HG03175 (cell line): ENCODE measurements at regions not wholly inside any gene's neighbourhood (a gene's known extent, or its start where the extent isn't known, plus 50 kb on each side); places are given as distances from the start of the nearest gene placed in this dataset.
A peak's percentile ranks its signal among the peaks of the same experiment; 100 is the strongest.

ENCODE experiments used
- ATAC-seq: cut with Tn5 transposase; IDR thresholded peaks from one replicate; pipeline ENCODE4 v1.9.1; 2021; ENCODE audit warnings: mild to moderate bottlenecking, moderate library complexity; ENCODE audit not compliant: unreplicated experiment

- ATAC-seq = peak; percentile 91
These were observed 315.8 kb upstream of the SATB1 start for GRCh38 chr3:18740631-18741583.

GRCh38 chr3:18739099-18739433 is 313.9 kb upstream of the SATB1 start:
- ATAC-seq = no peak

GRCh38 chr3:18738393-18739098 is 313.4 kb upstream of the SATB1 start:
- no peak for ATAC-seq

- no peak for ATAC-seq
These were observed 309.9 kb upstream of the SATB1 start for GRCh38 chr3:18735005-18735404.

GRCh38 chr3:18734309-18734708 is 309.2 kb upstream of the SATB1 start:
- no peak for ATAC-seq

- ATAC-seq = no peak
These were observed 307.3 kb upstream of the SATB1 start for GRCh38 chr3:18732474-18732873.

GRCh38 chr3:18730491-18730890 is 305.4 kb upstream of the SATB1 start:
- no peak for ATAC-seq

GRCh38 chr3:18729671-18730070 is 304.5 kb upstream of the SATB1 start:
- ATAC-seq = no peak

- no peak for ATAC-seq
These were observed 300.7 kb upstream of the SATB1 start for GRCh38 chr3:18725668-18726407.

- no peak for ATAC-seq
These were observed 299.3 kb upstream of the SATB1 start for GRCh38 chr3:18724456-18724855.

GRCh38 chr3:18723206-18723810 is 298.2 kb upstream of the SATB1 start:
- ATAC-seq = no peak

GRCh38 chr3:18720543-18720942 is 295.4 kb upstream of the SATB1 start:
- no peak for ATAC-seq

GRCh38 chr3:18717598-18717997 is 292.5 kb upstream of the SATB1 start:
- no peak for ATAC-seq

- ATAC-seq = no peak
These were observed 291.7 kb upstream of the SATB1 start for GRCh38 chr3:18716821-18717220.

- ATAC-seq = no peak
These were observed 291.0 kb upstream of the SATB1 start for GRCh38 chr3:18716101-18716500.

- ATAC-seq = no peak
These were observed 290.1 kb upstream of the SATB1 start for GRCh38 chr3:18715208-18715607.

GRCh38 chr3:18713577-18713951 is 288.4 kb upstream of the SATB1 start:
- no peak for ATAC-seq

GRCh38 chr3:18712713-18713576 is 287.8 kb upstream of the SATB1 start:
- ATAC-seq = no peak

- ATAC-seq = no peak
These were observed 279.2 kb upstream of the SATB1 start for GRCh38 chr3:18704326-18704725.

GRCh38 chr3:18703798-18704197 is 278.7 kb upstream of the SATB1 start:
- ATAC-seq = no peak
